HL-60 (cell line): ENCODE measurements at regions not wholly inside any gene's neighbourhood (a gene's known extent, or its start where the extent isn't known, plus 50 kb on each side); places are given as distances from the start of the nearest gene placed in this dataset.

Experiments used
- CTCF ChIP-seq: IDR thresholded peaks from one replicate; pipeline ENCODE4 v1.5.1; 2011; ENCODE audit warnings: low read length, control low read depth, inconsistent platforms; ENCODE audit not compliant: insufficient read depth
- POLR2AphosphoS5 ChIP-seq: IDR thresholded peaks from 2 replicates; pipeline ENCODE4 v1.6.1; 2012; ENCODE audit warnings: low read depth
- REST ChIP-seq: IDR thresholded peaks from 2 replicates; pipeline ENCODE4 v1.6.1; 2012; ENCODE audit warnings: low read depth; ENCODE audit not compliant: insufficient replicate concordance
- SPI1 ChIP-seq: IDR thresholded peaks from 2 replicates; pipeline ENCODE4 v1.6.1; 2012; ENCODE audit warnings: low read depth, mild to moderate bottlenecking, borderline replicate concordance

- no peak for TF ChIP-seq CTCF
- TF ChIP-seq REST = no peak
- no peak for TF ChIP-seq SPI1
- TF ChIP-seq POLR2AphosphoS5 = no peak
Observed at GRCh38 chr9:28267351-28267750, 694.1 kb upstream of the C9orf72 start.
